Liver (tissue), 8 donors: ENCODE measurements at regions not wholly inside any gene's neighbourhood (a gene's known extent, or its start where the extent isn't known, plus 50 kb on each side); places are given as distances from the start of the nearest gene placed in this dataset.

ENCODE experiments used
- DNase-seq: peaks from one replicate; pipeline ENCODE4 v3.0.0-alpha.2; 2017; ENCODE audit warnings: low spot score
- H3K27ac ChIP-seq, 2 donors: one replicate each; pipeline ENCODE4 v1.7.0; 2013; ENCODE audit warnings: inconsistent platforms in 2 of 2, low read length in 2 of 2, control low read depth in 1 of 2, low read depth in 1 of 2, mild to moderate bottlenecking in 1 of 2
- H3K27me3 ChIP-seq, 4 donors: one replicate each; pipeline versions ENCODE4 v1.6.1 to v1.7.0; 2013; ENCODE audit warnings: low read length in 3 of 4, inconsistent platforms in 1 of 4, mild to moderate bottlenecking in 1 of 4, moderate library complexity in 1 of 4; ENCODE audit not compliant: control insufficient read depth in 4 of 4, insufficient read depth in 4 of 4
- H3K36me3 ChIP-seq, 4 donors: one replicate each; pipeline versions ENCODE4 v1.6.1 to v1.7.0; 2013; ENCODE audit warnings: low read length in 3 of 4, mild to moderate bottlenecking in 3 of 4, low read depth in 1 of 4, moderate library complexity in 1 of 4; ENCODE audit not compliant: control insufficient read depth in 4 of 4, insufficient read depth in 3 of 4
- H3K4me1 ChIP-seq, 4 donors: one replicate each; pipeline versions ENCODE4 v1.6.1 to v1.7.0; 2013; ENCODE audit warnings: low read length in 3 of 4, mild to moderate bottlenecking in 3 of 4, moderate library complexity in 1 of 4; ENCODE audit not compliant: control insufficient read depth in 4 of 4, insufficient read depth in 4 of 4
- H3K4me3 ChIP-seq, 3 donors: one replicate each; pipeline versions ENCODE4 v1.6.1 to v1.7.0; 2013; ENCODE audit warnings: low read length in 3 of 3, control low read depth in 1 of 3, low read depth in 1 of 3, mild to moderate bottlenecking in 1 of 3
- H3K9ac ChIP-seq, 2 donors: one replicate each; pipeline ENCODE4 v1.7.0; 2013; ENCODE audit warnings: low read length in 2 of 2, mild to moderate bottlenecking in 2 of 2, moderate library complexity in 2 of 2, control low read depth in 1 of 2, low read depth in 1 of 2
- H3K9me3 ChIP-seq, 4 donors: one replicate each; pipeline versions ENCODE4 v1.6.1 to v1.7.0; 2013; ENCODE audit warnings: low read length in 3 of 4; ENCODE audit not compliant: control insufficient read depth in 4 of 4
- EGR1 ChIP-seq, 2 donors: IDR thresholded peaks; 2 replicates each; pipeline ENCODE4 v1.6.1; 2016 to 2018; ENCODE audit warnings: antibody characterized with exemption in 2 of 2, low read depth in 2 of 2
- FOXA1 ChIP-seq: IDR thresholded peaks from 2 replicates; pipeline ENCODE4 v1.6.1; 2016; ENCODE audit warnings: antibody characterized with exemption
- GABPA ChIP-seq, 2 donors: IDR thresholded peaks in 1 of 2; conservative IDR thresholded peaks in 1 of 2; 2 replicates each; pipeline ENCODE4 v1.6.1; 2016; ENCODE audit warnings: antibody characterized with exemption in 2 of 2, mild to moderate bottlenecking in 1 of 2, moderate library complexity in 1 of 2
- HNF4A ChIP-seq, 2 donors: conservative IDR thresholded peaks; 2 replicates each; pipeline ENCODE4 v1.6.1; 2016; ENCODE audit warnings: antibody characterized with exemption in 2 of 2, mild to moderate bottlenecking in 2 of 2
- JUND ChIP-seq, 2 donors: IDR thresholded peaks; 2 replicates each; pipeline ENCODE4 v1.6.1; 2016; ENCODE audit warnings: antibody characterized with exemption in 2 of 2
- NR2F2 ChIP-seq: IDR thresholded peaks from 2 replicates; pipeline ENCODE4 v1.6.1; 2016; ENCODE audit warnings: antibody characterized with exemption
- RAD21 ChIP-seq, 2 donors: IDR thresholded peaks; 2 replicates each; pipeline ENCODE4 v1.6.1; 2016; ENCODE audit warnings: antibody characterized with exemption in 2 of 2, mild to moderate bottlenecking in 2 of 2
- RXRA ChIP-seq, 2 donors: IDR thresholded peaks; 2 replicates each; pipeline ENCODE4 v1.6.1; 2017 to 2018; ENCODE audit warnings: antibody characterized with exemption in 2 of 2, mild to moderate bottlenecking in 1 of 2
- SP1 ChIP-seq: IDR thresholded peaks from 2 replicates; pipeline ENCODE4 v1.6.1; 2018; ENCODE audit warnings: antibody characterized with exemption, mild to moderate bottlenecking
- TAF1 ChIP-seq: conservative IDR thresholded peaks from 2 replicates; pipeline ENCODE4 v1.6.1; 2016; ENCODE audit warnings: antibody characterized with exemption, mild to moderate bottlenecking
- YY1 ChIP-seq: IDR thresholded peaks from 2 replicates; pipeline ENCODE4 v1.6.1; 2016; ENCODE audit warnings: antibody characterized with exemption, mild to moderate bottlenecking
- WGBS: extraction: QIAGEN DNeasy Blood & Tissue Kit; methylation state at CpG from one replicate; pipeline ENCODE4 v1.1.7; 2013; 5-methylcytosine and 5-hydroxymethylcytosine counted together
- TF ChIP-seq, protein P1 (sequence below): fragments of 150-350 bp; IDR thresholded peaks from 2 replicates; pipeline ENCODE4 v1.5.1; 2017; ENCODE audit warnings: improper control_type of control experiment, low read depth, low read length; ENCODE audit not compliant: missing input control
- TF ChIP-seq, protein P2 (sequence below): IDR thresholded peaks from 2 replicates; pipeline ENCODE4 v1.6.1; 2016; ENCODE audit warnings: antibody characterized with exemption
- TF ChIP-seq, protein P3 (sequence below): IDR thresholded peaks from 2 replicates; pipeline ENCODE4 v1.6.1; 2016; ENCODE audit warnings: antibody characterized with exemption
- TF ChIP-seq, protein P4 (sequence below): IDR thresholded peaks from 2 replicates; pipeline ENCODE4 v1.6.1; 2016; ENCODE audit warnings: antibody characterized with exemption, mild to moderate bottlenecking
- donor health status: healthy.
- donor health status: healthy.
- donor health status: healthy.
- donor health status: healthy.
- donor health status: healthy.

DNA sequence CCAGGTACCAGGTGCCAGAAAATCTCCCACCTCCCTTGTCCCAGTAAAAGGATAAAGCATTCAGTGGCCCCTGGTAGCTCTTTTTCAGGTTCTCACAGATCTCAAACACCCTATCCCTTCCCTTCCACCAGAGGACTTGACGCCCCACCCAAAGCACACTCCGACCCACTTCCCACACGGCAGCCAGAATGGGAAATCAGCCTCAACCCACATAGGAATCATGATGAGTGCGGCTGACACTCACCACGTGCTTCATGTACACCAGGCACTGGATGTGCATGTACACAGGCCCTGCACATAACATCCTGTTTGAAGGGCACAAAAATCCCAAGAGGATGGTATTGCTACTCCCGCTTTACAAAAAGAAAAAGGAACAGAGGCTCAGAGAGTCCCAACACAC lies 71.9 kb downstream of the TBX3 start:
- Histone ChIP-seq H3K4me1 (peaks cover 1 to 10% (median 8%) of the 10 kb centered on the region in 4 donors), H3K27me3 (no peaks in the 10 kb centered on the region), H3K9me3 (no peaks in the 10 kb centered on the region), H3K36me3 (no peaks in the 10 kb centered on the region), H3K9ac (no peak overlapping the region), H3K27ac (peak overlapping the region; percentile 56 to 66), H3K4me3 (no peak overlapping the region)
- no peak for TF ChIP-seq HNF4A (conservative IDR thresholded peaks at IDR 0.05)
- no peak for TF ChIP-seq YY1
- TF ChIP-seq, protein P1, sequence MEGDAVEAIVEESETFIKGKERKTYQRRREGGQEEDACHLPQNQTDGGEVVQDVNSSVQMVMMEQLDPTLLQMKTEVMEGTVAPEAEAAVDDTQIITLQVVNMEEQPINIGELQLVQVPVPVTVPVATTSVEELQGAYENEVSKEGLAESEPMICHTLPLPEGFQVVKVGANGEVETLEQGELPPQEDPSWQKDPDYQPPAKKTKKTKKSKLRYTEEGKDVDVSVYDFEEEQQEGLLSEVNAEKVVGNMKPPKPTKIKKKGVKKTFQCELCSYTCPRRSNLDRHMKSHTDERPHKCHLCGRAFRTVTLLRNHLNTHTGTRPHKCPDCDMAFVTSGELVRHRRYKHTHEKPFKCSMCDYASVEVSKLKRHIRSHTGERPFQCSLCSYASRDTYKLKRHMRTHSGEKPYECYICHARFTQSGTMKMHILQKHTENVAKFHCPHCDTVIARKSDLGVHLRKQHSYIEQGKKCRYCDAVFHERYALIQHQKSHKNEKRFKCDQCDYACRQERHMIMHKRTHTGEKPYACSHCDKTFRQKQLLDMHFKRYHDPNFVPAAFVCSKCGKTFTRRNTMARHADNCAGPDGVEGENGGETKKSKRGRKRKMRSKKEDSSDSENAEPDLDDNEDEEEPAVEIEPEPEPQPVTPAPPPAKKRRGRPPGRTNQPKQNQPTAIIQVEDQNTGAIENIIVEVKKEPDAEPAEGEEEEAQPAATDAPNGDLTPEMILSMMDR, result no peak
- TF ChIP-seq GABPA (IDR thresholded peaks at IDR 0.05 in 1 of 2, conservative IDR thresholded peaks at IDR 0.05 in 1 of 2), result no peak
- no peak for TF ChIP-seq TAF1
- TF ChIP-seq, protein P2, sequence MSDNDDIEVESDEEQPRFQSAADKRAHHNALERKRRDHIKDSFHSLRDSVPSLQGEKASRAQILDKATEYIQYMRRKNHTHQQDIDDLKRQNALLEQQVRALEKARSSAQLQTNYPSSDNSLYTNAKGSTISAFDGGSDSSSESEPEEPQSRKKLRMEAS, result no peak
- TF ChIP-seq, protein P3, sequence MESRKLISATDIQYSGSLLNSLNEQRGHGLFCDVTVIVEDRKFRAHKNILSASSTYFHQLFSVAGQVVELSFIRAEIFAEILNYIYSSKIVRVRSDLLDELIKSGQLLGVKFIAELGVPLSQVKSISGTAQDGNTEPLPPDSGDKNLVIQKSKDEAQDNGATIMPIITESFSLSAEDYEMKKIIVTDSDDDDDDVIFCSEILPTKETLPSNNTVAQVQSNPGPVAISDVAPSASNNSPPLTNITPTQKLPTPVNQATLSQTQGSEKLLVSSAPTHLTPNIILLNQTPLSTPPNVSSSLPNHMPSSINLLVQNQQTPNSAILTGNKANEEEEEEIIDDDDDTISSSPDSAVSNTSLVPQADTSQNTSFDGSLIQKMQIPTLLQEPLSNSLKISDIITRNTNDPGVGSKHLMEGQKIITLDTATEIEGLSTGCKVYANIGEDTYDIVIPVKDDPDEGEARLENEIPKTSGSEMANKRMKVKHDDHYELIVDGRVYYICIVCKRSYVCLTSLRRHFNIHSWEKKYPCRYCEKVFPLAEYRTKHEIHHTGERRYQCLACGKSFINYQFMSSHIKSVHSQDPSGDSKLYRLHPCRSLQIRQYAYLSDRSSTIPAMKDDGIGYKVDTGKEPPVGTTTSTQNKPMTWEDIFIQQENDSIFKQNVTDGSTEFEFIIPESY, result no peak
- TF ChIP-seq NR2F2, result no peak
- no peak for TF ChIP-seq JUND (IDR thresholded peaks at IDR 0.05)
- TF ChIP-seq FOXA1, result no peak
- TF ChIP-seq, protein P4, sequence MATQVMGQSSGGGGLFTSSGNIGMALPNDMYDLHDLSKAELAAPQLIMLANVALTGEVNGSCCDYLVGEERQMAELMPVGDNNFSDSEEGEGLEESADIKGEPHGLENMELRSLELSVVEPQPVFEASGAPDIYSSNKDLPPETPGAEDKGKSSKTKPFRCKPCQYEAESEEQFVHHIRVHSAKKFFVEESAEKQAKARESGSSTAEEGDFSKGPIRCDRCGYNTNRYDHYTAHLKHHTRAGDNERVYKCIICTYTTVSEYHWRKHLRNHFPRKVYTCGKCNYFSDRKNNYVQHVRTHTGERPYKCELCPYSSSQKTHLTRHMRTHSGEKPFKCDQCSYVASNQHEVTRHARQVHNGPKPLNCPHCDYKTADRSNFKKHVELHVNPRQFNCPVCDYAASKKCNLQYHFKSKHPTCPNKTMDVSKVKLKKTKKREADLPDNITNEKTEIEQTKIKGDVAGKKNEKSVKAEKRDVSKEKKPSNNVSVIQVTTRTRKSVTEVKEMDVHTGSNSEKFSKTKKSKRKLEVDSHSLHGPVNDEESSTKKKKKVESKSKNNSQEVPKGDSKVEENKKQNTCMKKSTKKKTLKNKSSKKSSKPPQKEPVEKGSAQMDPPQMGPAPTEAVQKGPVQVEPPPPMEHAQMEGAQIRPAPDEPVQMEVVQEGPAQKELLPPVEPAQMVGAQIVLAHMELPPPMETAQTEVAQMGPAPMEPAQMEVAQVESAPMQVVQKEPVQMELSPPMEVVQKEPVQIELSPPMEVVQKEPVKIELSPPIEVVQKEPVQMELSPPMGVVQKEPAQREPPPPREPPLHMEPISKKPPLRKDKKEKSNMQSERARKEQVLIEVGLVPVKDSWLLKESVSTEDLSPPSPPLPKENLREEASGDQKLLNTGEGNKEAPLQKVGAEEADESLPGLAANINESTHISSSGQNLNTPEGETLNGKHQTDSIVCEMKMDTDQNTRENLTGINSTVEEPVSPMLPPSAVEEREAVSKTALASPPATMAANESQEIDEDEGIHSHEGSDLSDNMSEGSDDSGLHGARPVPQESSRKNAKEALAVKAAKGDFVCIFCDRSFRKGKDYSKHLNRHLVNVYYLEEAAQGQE, result no peak
- no peak for TF ChIP-seq EGR1 (IDR thresholded peaks at IDR 0.05; ENCODE audit: low read depth in 2 of 2)
- no peak for TF ChIP-seq SP1
- TF ChIP-seq RXRA (IDR thresholded peaks at IDR 0.05), result no peak
- TF ChIP-seq RAD21 (IDR thresholded peaks at IDR 0.05), result no peak
- WGBS, result 83% methylated on average over 6 of the region's 6 CpGs
- DNase-seq, result no peak
